K562 (cell line): ENCODE measurements at regions not wholly inside any gene's neighbourhood (a gene's known extent, or its start where the extent isn't known, plus 50 kb on each side); places are given as distances from the start of the nearest gene placed in this dataset.
A peak's percentile ranks its signal among the peaks of the same experiment; 100 is the strongest.

Experiments used
- ATAC-seq: fragments of 200-7000 bp; cut with Tn5 transposase; 3 replicates; pipeline ENCODE4 v1.9.1; 2020; ENCODE audit warnings: moderate library complexity
- BruUV-seq: library from RNA; stranded (reverse); fragments of 400-500 nt; replicated peaks from 2 replicates; lab custom pipeline; 2021; lab: Mats Ljungman, UMichigan
- CTCF ChIA-PET: fragments of 300-600 bp; formaldehyde crosslinking; extraction: SDS; loops from one replicate; lab custom pipeline; 2021; ENCODE audit warnings: low intra/inter-chr PET ratio; lab: Yijun Ruan, JAX
- POLR2A ChIA-PET: fragments of 300-600, 350-650 bp; sonication (Branson Sonifier 250); formaldehyde crosslinking; extraction: SDS; loops from one replicate; lab custom pipeline; 2021; ENCODE audit warnings: antibody characterized with exemption, inconsistent platforms; lab: Yijun Ruan, JAX
- DNase-seq, 4 experiments: peaks; one replicate each; pipeline versions ENCODE4 v3.0.0 to v3.0.0-alpha.2; 2011 to 2018; ENCODE audit warnings: low spot score in 3 of 4, mixed read lengths in 3 of 4; ENCODE audit errors: extremely low read depth in 1 of 4
- FAIRE-seq: peaks from 2 replicates; lab custom pipeline; 2011; peaks lifted over from hg19 to GRCh38; lab: Jason Lieb, UNC
- H2AFZ ChIP-seq: 2 replicates; pipeline ENCODE4 v1.6.0; 2011; ENCODE audit warnings: low read depth, low read length, control low read depth, inconsistent platforms
- H3K27ac ChIP-seq: fragments of 200-600 bp; 3 replicates; pipeline ENCODE4 v1.8.0; 2011; ENCODE audit warnings: low read depth, mild to moderate bottlenecking, control low read depth, inconsistent platforms, low read length, moderate library complexity, mixed read lengths; ENCODE audit errors: extremely low read depth
- H3K27me3 ChIP-seq, 2 experiments: fragments of 300-600 bp in 1 of 2; 2 replicates in 1 of 2; 3 replicates in 1 of 2; pipeline versions ENCODE4 v1.6.0 to v1.8.0; 2011; ENCODE audit warnings: inconsistent platforms in 2 of 2, low read length in 2 of 2, mild to moderate bottlenecking in 1 of 2, mixed read lengths in 1 of 2, moderate library complexity in 1 of 2; ENCODE audit not compliant: control insufficient read depth in 2 of 2, insufficient read depth in 2 of 2
- H3K36me3 ChIP-seq: fragments of 300-600 bp; 3 replicates; pipeline ENCODE4 v1.8.0; 2011; ENCODE audit warnings: mild to moderate bottlenecking, low read length, inconsistent platforms; ENCODE audit not compliant: control insufficient read depth, insufficient read depth
- H3K4me1 ChIP-seq, 2 experiments: fragments of 200-600 bp in 1 of 2; replicated peaks in 1 of 2; 2 replicates in 1 of 2; 3 replicates in 1 of 2; pipeline versions ENCODE4 v1.5.1 to v1.8.0; 2011; ENCODE audit warnings: inconsistent platforms in 2 of 2, low read length in 2 of 2, mild to moderate bottlenecking in 1 of 2, mixed read lengths in 1 of 2, moderate library complexity in 1 of 2; ENCODE audit not compliant: control insufficient read depth in 2 of 2, insufficient read depth in 2 of 2
- H3K4me2 ChIP-seq: 2 replicates; pipeline ENCODE4 v1.6.1; 2011; ENCODE audit warnings: low read length, control low read depth, inconsistent platforms, mixed read lengths; ENCODE audit not compliant: insufficient read depth
- H3K4me3 ChIP-seq: fragments of 200-600 bp; sonication (generic), shearing (Covaris generic); 2 replicates; pipeline ENCODE4 v1.5.1; 2016; ENCODE audit warnings: control low read depth, inconsistent platforms
- H3K79me2 ChIP-seq: fragments of 200-600 bp; 3 replicates; pipeline ENCODE4 v1.8.0; 2011; ENCODE audit warnings: low read length, inconsistent platforms; ENCODE audit not compliant: control insufficient read depth, insufficient read depth
- H3K9ac ChIP-seq, 2 experiments: 2 replicates each; pipeline versions ENCODE4 v1.6.0 to v1.6.1; 2011; ENCODE audit warnings: low read depth in 2 of 2, low read length in 2 of 2, control low read depth in 1 of 2, inconsistent platforms in 1 of 2, mild to moderate bottlenecking in 1 of 2, mixed read lengths in 1 of 2; ENCODE audit not compliant: insufficient read depth in 1 of 2
- H3K9me1 ChIP-seq: one replicate; pipeline ENCODE4 v1.6.0; 2011; ENCODE audit warnings: inconsistent platforms, mild to moderate bottlenecking, low read length, moderate library complexity; ENCODE audit not compliant: control insufficient read depth, insufficient read depth
- H3K9me3 ChIP-seq: replicated peaks from 2 replicates; pipeline ENCODE4 v1.5.1; 2011; ENCODE audit warnings: low read depth, low read length, inconsistent platforms; ENCODE audit not compliant: control insufficient read depth, insufficient read depth
- H4K20me1 ChIP-seq: replicated peaks from 2 replicates; pipeline ENCODE4 v1.6.1; 2011; ENCODE audit warnings: low read length, inconsistent platforms, mixed read lengths; ENCODE audit not compliant: control insufficient read depth, insufficient read depth
- CHCHD3 ChIP-seq: fragments of 250-450 bp; sonication (Bioruptor Pico); IDR thresholded peaks from 2 replicates; pipeline ENCODE4 v2.1.2; 2022; ENCODE audit warnings: mild to moderate bottlenecking
- HOXB6 ChIP-seq: fragments of 250-450 bp; sonication (Bioruptor Pico); IDR thresholded peaks from 2 replicates; pipeline ENCODE4 v1.5.1; 2022; ENCODE audit warnings: mild to moderate bottlenecking, borderline replicate concordance
- RBM25 ChIP-seq: fragments of 200-400 bp; formaldehyde crosslinking; IDR thresholded peaks from 2 replicates; pipeline ENCODE4 v1.6.1; 2018; ENCODE audit warnings: low read length, low read depth, moderate library complexity; ENCODE audit not compliant: severe bottlenecking
- SLC30A9 ChIP-seq: fragments of 250-450 bp; sonication (Bioruptor Pico); IDR thresholded peaks from 2 replicates; pipeline ENCODE4 v1.8.0; 2022; ENCODE audit warnings: mild to moderate bottlenecking, moderate library complexity
- ZNF239 ChIP-seq: fragments of 250-450 bp; sonication (Bioruptor Pico); IDR thresholded peaks from 2 replicates; pipeline ENCODE4 v1.4.0; 2020; ENCODE audit warnings: mild to moderate bottlenecking
- ZNF695 ChIP-seq: fragments of 450-650 bp; formaldehyde crosslinking; IDR thresholded peaks from 2 replicates; pipeline ENCODE4 v1.4.0; 2020; ENCODE audit warnings: mild to moderate bottlenecking, moderate library complexity
- WGBS: fragments of 100-300 bp; shearing (Covaris generic); methylation state at CpG from one replicate; pipeline ENCODE4 v1.1.6; 2016; ENCODE audit warnings: low coverage, mixed read lengths; ENCODE audit not compliant: insufficient coverage; ENCODE audit errors: missing lambda C conversion rate; 5-methylcytosine and 5-hydroxymethylcytosine counted together
- in situ Hi-C: fragments of 300-500 bp; cut with MboI; formaldehyde crosslinking; loops from 4 replicates; pipeline ENCODE4 v1.15.0; 2018; ENCODE audit warnings: inconsistent platforms, mixed read lengths
- intact Hi-C: fragments of 100-400 bp; cut with micrococcal nuclease; formaldehyde crosslinking; loops from 2 replicates; pipeline ENCODE4 v1.14.2; 2022
- TF ChIP-seq, protein P1 (sequence below), 2 experiments: fragments of 250-450 bp in 1 of 2; fragments of 450-650 bp in 1 of 2; sonication (Bioruptor Pico) in 1 of 2; IDR thresholded peaks; 2 replicates each; pipeline versions ENCODE4 v1.6.1 to v1.8.0; 2016 to 2021; ENCODE audit warnings: mild to moderate bottlenecking in 2 of 2, moderate library complexity in 2 of 2, missing compliant biosample characterization in 1 of 2, missing genetic modification characterization in 1 of 2
- TF ChIP-seq, protein P2 (sequence below): sonication (generic); formaldehyde crosslinking; IDR thresholded peaks from 2 replicates; pipeline ENCODE4 v1.5.0; 2020; ENCODE audit warnings: missing genetic modification reagents

DNA sequence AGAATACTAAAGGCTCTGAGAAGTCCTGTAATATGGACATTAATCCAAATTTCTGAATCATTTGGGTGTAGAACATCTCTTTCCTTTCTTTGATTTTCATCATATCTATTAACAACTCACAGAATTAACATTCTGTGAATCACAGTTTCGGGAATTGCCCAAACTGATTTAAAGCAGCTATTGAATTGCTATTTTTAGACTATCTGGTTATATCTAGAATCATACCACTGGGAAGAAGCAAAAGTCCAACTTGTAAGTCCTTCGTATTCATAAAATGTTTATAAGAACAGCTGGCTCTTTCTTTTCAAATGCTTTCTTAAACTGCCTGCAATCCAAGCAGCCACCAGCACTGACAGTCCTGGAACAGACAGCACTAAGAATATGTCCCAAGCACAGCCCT, 733.0 kb downstream of the NTRK3 start:
- peaks cover 2% of the 10 kb centered on the region; the same call in 2 of the 3 replicates for H3K36me3 ChIP-seq
- H2AFZ ChIP-seq = no peak overlapping the region
- H3K4me3 ChIP-seq = no peak overlapping the region
- POLR2A ChIA-PET = interaction anchor here (0.5 kb wide), 1 partner anchor 548 kb away, joined by 3 read pairs; no protein-coding TSS in a partner anchor
- no peaks in the 10 kb centered on the region for H3K9me1 ChIP-seq
- H3K4me2 ChIP-seq = no peak overlapping the region
- no TSS peak for BruUV-seq
- H3K9me3 ChIP-seq = no peaks in the 10 kb centered on the region
- H3K4me1 ChIP-seq = no peaks in the 10 kb centered on the region
- in situ Hi-C loops = no loop called here
- no peaks in the 10 kb centered on the region for H3K27me3 ChIP-seq
- TF ChIP-seq ZNF239 (CRISPR knock-in tag) = peak; percentile 72
- TF ChIP-seq RBM25 = peak; percentile 15
- TF ChIP-seq, protein P1, sequence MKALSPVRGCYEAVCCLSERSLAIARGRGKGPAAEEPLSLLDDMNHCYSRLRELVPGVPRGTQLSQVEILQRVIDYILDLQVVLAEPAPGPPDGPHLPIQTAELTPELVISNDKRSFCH (CRISPR knock-in tag; IDR thresholded peaks at IDR 0.05) = no peak
- TF ChIP-seq, protein P1 (tag; IDR thresholded peaks at IDR 0.05) = no peak
- intact Hi-C loops = no loop called here
- no peak for DNase-seq
- CTCF ChIA-PET = no interaction called here
- no peak overlapping the region for H3K27ac ChIP-seq
- no peaks in the 10 kb centered on the region; the same call in 2 of the 3 replicates for H3K79me2 ChIP-seq
- FAIRE-seq = no peak
- no peaks in the 10 kb centered on the region for H4K20me1 ChIP-seq
- WGBS = 42% methylated on average over 2 of the region's 2 CpGs
- no peak overlapping the region for H3K9ac ChIP-seq
- no peak for ATAC-seq

DNA sequence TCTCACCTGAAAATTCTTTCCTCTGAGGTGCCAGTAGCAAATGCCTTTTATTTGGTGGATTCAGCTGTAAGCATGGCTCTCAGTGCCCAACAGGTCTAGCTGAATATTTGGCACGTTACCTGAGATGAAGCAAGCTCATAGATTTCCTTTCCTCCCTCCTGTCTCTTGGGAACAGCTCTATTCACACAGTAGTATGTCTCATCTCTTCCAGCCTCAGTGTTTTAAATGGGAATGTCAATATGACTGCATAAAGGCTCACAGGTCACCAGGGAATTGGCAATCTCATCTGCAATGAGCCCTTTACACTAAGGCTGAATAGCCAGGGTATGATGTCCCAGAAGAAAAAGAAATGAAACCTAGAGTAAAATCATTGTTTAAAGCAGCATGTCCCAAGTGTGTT, 733.5 kb downstream of the NTRK3 start:
- in situ Hi-C loops (no loop called here), intact Hi-C loops (no loop called here)
- no TSS peak for BruUV-seq
- no peak overlapping the region for H3K27ac ChIP-seq
- no peaks in the 10 kb centered on the region for H3K27me3 ChIP-seq
- TF ChIP-seq ZNF695 (CRISPR knock-in tag) = no peak
- TF ChIP-seq CHCHD3 = no peak
- no peak for TF ChIP-seq SLC30A9 (CRISPR knock-in tag)
- TF ChIP-seq, protein P2, sequence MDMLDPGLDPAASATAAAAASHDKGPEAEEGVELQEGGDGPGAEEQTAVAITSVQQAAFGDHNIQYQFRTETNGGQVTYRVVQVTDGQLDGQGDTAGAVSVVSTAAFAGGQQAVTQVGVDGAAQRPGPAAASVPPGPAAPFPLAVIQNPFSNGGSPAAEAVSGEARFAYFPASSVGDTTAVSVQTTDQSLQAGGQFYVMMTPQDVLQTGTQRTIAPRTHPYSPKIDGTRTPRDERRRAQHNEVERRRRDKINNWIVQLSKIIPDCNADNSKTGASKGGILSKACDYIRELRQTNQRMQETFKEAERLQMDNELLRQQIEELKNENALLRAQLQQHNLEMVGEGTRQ (CRISPR knock-in tag) = no peak
- no peak for TF ChIP-seq HOXB6 (CRISPR knock-in tag)
- H3K4me2 ChIP-seq = no peak overlapping the region
- H3K4me1 ChIP-seq = no peaks in the 10 kb centered on the region
- H2AFZ ChIP-seq = no peak overlapping the region
- ChIA-PET CTCF (no interaction called here), POLR2A (interaction anchor here (0.5 kb wide), 1 partner anchor 548 kb away, joined by 3 read pairs; no protein-coding TSS in a partner anchor)
- no peaks in the 10 kb centered on the region; the same call in 2 of the 3 replicates for H3K79me2 ChIP-seq
- no peaks in the 10 kb centered on the region for H3K9me3 ChIP-seq
- no peak overlapping the region for H3K9ac ChIP-seq
- no peaks in the 10 kb centered on the region for H4K20me1 ChIP-seq
- H3K9me1 ChIP-seq = no peaks in the 10 kb centered on the region
- DNase-seq = no peak
- peaks cover 2% of the 10 kb centered on the region; the same call in 2 of the 3 replicates for H3K36me3 ChIP-seq
- WGBS = 67% methylated on average over 1 of the region's 1 CpG
- H3K4me3 ChIP-seq = no peak overlapping the region
- no peak for ATAC-seq
- no peak for FAIRE-seq
